ENCODE measurements at regions not wholly inside any gene's neighbourhood (a gene's known extent, or its start where the extent isn't known, plus 50 kb on each side); places are given as distances from the start of the nearest gene placed in this dataset.
A peak's percentile ranks its signal among the peaks of the same experiment; 100 is the strongest.

- DNase-seq = no peak
Observed at GRCh38 chr5:125190232-125191087, 444.0 kb upstream of the ZNF608 start.

GRCh38 chr5:125194883-125195282, 448.4 kb upstream of the ZNF608 start:
- DNase-seq = no peak

DNA sequence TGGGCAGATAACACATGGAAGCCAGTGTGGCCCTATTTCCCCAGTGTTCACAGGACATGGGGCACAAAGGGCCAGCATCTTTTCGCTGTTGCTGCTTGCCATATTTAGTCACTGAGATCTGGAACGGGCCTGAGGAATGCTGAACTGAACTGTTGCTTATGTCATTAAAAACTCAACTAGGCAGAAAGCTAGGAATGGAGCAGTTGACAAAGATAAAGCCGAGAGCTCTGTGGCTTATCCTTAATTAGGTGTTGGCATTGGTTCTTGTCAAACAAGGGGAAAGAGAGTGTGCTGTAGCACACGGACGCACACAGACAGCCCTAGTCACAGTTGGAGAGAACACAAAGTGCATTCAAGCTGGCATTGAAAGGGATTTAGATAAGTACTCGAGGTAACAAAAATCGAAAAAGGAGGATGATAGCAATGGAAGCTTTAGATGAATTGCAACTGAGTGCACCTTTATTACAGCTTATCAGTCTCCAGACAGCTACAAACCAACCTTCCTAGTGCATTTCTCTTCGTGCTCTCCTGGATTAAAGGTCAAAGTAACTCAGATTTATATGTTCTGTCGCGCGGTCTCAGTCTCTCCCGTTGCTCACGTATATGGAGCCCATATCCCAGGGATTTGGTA, 450.2 kb upstream of the ZNF608 start:
- no peak for DNase-seq

GRCh38 chr5:125197321-125197720, 450.9 kb upstream of the ZNF608 start:
- DNase-seq = no peak

DNA sequence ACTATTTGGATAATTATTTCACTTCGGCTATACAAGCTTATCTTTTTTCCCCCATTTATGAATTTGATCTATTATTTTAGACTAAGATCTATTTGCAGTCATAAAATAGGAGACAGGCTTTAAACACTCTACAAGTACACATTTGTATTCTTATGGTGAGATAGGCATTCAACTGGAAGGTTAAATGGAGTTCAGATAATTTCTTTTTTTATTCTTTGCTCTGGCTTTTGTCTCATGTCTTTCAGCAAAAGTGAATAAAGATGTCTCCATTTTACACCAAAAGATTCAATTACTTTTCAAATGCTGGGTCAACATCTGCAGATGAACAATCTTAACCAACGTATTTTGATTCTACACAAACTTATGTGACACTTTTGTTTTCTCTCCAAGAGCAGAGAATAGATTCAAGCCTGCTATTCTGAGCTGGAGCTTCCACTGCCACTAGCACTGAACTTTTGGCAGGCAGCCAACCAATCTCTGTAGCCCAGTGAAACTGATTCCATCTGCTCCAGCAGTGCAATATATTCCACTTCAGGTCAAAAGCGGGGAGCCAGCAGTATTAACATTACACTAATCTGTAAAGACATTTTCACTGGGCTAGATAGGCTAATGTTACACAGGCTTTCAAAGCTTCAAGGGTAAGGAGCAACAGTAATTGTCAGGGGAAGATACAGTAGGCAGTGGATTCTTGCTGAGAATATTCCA, 452.0 kb upstream of the ZNF608 start:
- peak; percentile 87 for DNase-seq

DNA sequence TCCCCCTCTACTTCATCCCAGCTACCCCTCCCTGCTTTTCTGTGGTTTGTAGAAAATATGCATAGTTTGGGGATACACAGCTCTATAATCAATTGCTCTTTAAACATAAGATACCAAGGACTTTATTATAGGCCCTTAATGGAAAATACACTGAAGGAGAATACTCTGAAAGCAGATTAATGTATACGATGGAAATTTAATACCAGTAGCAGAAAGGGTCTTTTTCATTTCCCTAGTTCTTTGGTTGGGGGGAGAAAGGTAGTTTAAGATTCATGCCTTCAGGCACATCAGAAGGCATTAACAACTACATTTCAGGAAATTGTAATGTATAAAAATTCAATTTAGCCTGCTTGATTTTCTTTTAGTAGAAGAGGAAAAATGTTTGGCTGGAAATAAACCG, 452.9 kb upstream of the ZNF608 start:
- no peak for DNase-seq

DNA sequence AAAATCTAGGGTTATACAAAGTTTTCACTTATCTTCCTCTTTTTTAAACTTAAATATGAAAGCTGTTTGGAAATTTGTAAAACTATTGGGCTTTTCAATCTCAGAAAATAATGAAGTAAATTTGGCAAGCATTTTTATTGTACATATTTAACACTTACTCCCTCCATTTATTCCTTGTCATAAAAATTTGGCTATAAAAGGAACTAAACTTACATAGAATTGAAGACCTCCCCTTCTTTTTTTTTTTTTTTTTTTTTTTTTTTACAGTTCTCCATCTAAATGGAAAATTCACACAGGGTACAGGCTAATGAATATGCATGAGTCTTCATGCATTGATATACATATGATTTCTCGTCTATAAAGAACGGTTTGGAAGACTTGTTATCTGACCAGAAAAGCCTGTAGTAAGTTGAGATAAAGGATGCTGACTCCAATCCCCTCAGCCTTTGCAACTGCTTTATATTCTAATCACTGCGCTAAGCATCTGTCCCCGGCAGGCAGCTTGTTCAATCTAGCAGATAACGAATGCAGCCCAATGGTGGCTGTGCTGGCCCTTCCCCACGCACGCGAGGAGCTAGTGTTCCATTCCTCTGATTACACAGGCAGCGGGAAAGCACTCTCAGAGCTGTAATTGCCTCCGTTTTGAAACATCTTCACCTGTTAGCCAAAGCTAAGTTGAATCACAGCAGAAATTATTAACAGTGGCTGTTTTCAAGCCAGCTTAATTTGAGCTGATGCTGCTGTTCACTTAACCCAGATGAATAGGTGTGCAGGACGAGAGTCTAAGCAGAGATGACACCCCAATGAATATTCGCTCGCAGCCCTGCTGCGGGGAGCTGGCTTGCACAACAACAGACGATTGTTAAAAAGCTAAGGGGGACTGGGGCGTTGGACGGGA, 453.8 kb upstream of the ZNF608 start:
- peak; percentile 41 for DNase-seq

GRCh38 chr5:125200866-125201373, 454.5 kb upstream of the ZNF608 start:
- DNase-seq = no peak

GRCh38 chr5:125201446-125202052, 455.1 kb upstream of the ZNF608 start:
- no peak for DNase-seq

GRCh38 chr5:125202353-125202752, 455.9 kb upstream of the ZNF608 start:
- DNase-seq = no peak

- DNase-seq = no peak
Observed at GRCh38 chr5:125202871-125203438, 456.5 kb upstream of the ZNF608 start.

GRCh38 chr5:125203912-125204311, 457.5 kb upstream of the ZNF608 start:
- DNase-seq = no peak

DNA sequence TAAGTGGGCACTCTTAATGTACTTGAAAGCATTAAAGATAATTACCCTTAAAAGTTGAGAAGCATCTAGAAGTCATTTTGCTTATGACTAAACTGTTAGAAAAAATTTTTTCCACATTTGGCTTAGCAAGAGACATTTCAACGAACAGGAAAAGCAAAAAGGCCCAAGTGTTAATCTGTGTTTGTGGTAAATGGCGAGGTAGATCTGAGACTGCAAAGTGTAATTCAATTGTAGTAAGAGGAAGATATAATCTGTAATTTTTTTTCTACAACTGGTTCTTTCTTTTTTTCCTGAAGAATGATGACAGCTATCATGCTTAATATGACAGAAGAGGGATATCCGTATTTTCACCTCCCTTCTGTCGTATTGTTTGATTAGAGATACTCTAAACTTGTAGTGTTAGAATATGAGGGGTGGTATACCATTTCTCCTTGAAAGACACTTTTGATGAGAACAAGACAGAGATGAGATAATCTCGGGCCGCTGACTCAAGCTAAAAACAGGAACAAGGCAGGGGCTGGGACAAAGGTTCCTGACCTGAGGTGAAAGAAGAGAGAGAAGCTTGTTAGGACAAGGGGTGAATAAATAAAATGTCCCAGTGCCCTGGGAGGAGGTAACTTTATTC, 459.3 kb upstream of the ZNF608 start:
- no peak for DNase-seq

GRCh38 chr5:125207856-125208255, 461.4 kb upstream of the ZNF608 start:
- no peak for DNase-seq

DNA sequence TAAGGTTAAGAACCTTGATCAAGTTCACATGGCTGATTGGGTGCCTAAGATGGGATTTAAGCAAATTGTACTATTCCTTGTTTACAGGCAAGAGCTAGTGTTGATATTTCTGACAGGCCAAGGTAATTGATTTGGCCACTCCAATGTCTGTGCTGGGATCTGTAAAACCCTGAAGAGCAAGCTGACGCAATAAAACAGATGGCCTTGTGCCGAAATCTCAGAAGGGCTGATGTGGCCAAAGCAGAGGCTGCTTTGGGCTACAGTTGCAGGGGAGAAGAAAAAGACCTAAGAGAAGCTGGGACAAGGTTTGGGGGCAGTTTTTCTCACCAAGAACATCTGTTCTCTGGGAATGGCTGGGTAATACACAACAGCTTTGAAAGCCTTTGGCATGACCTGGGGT, 463.2 kb upstream of the ZNF608 start:
- DNase-seq = no peak

- no peak for DNase-seq
Observed at GRCh38 chr5:125210242-125210947, 464.0 kb upstream of the ZNF608 start.

DNA sequence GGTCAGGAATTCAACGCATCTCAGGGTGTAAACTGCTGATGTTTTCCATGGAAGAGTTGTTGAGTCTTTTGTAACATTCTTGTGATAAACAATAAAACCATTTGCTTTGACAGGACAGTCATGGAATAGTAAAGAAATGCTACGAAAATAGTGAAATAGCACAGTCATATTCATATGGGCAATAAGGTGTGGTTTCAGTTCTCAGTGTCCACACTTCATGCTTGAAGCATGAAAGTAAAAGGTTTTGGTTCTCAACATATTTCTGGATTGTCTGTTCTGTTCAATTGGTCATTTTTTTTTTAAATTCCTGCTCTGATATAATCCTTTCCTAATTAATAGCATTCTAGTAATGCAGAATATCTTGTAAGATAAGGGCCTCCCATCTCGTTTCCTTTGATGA, 467.6 kb upstream of the ZNF608 start:
- no peak for DNase-seq

- no peak for DNase-seq
Observed at GRCh38 chr5:125215593-125215992, 469.2 kb upstream of the ZNF608 start.

DNA sequence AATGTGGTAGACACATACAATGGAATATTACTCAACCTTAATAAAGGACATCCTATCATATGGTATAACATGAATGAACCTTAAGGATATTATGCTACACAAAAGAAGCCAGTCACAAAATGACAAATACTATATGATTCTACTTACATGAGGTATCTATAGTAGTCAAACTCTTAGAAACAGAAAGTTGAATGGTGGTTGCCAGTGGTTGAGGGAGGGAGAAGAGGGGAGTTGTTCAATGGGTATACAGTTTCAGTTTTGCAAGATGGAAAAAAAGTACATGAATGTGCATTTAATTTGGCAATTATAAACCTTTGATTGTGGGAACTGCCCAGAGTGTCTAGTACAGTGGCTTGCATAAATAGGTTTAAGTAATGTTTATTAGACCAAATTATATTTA, 473.3 kb upstream of the ZNF608 start:
- no peak for DNase-seq

GRCh38 chr5:125220284-125220683, 473.8 kb upstream of the ZNF608 start:
- no peak for DNase-seq
